Endothelial cell of umbilical vein (primary cell): ENCODE measurements at regions not wholly inside any gene's neighbourhood (a gene's known extent, or its start where the extent isn't known, plus 50 kb on each side); places are given as distances from the start of the nearest gene placed in this dataset.

Experiments
- BruUV-seq: library from RNA; stranded (reverse); fragments of 400-500 nt; replicated peaks from 2 replicates; lab custom pipeline; 2021; lab: Mats Ljungman, UMichigan
- CTCF ChIA-PET: fragments of 300-600, 350-600 bp; sonication (Branson Sonifier 250); formaldehyde crosslinking; loops from one replicate; lab custom pipeline; 2021; ENCODE audit warnings: antibody characterized with exemption, inconsistent platforms; lab: Charles Lee
- POLR2A ChIA-PET: fragments of 300-600, 350-600 bp; sonication (Branson Sonifier 250); formaldehyde crosslinking; loops from one replicate; lab custom pipeline; 2021; ENCODE audit warnings: antibody characterized with exemption, inconsistent platforms; lab: Charles Lee
- DNase-seq: peaks from one replicate; pipeline ENCODE4 v3.0.0-alpha.2; 2011; ENCODE audit warnings: low read depth, low spot score
- FAIRE-seq: peaks from 2 replicates; lab custom pipeline; 2011; peaks lifted over from hg19 to GRCh38; lab: Jason Lieb, UNC
- H2AFZ ChIP-seq: 2 replicates; pipeline ENCODE4 v1.6.0; 2012; ENCODE audit warnings: low read depth, low read length, control low read depth, inconsistent platforms
- H3K27ac ChIP-seq: 2 replicates; pipeline ENCODE4 v1.5.1; 2011; ENCODE audit warnings: low read depth, mild to moderate bottlenecking, control low read depth, low read length, moderate library complexity; ENCODE audit not compliant: insufficient read depth
- H3K27me3 ChIP-seq, 2 experiments: 2 replicates each; pipeline versions ENCODE4 v1.6.0 to v1.6.1; 2011; ENCODE audit warnings: low read length in 2 of 2, mixed read lengths in 1 of 2; ENCODE audit not compliant: control insufficient read depth in 2 of 2, insufficient read depth in 2 of 2
- H3K36me3 ChIP-seq, 2 experiments: 2 replicates in 1 of 2; 3 replicates in 1 of 2; pipeline ENCODE4 v1.5.1; 2011; ENCODE audit warnings: low read length in 2 of 2, mild to moderate bottlenecking in 1 of 2, moderate library complexity in 1 of 2; ENCODE audit not compliant: control insufficient read depth in 2 of 2, insufficient read depth in 2 of 2; ENCODE audit errors: extremely low read depth in 1 of 2
- H3K4me1 ChIP-seq: 3 replicates; pipeline ENCODE4 v1.5.1; 2011; ENCODE audit warnings: mild to moderate bottlenecking, low read length; ENCODE audit not compliant: control insufficient read depth, insufficient read depth; ENCODE audit errors: extremely low read depth
- H3K4me2 ChIP-seq: 2 replicates; pipeline ENCODE4 v1.6.1; 2011; ENCODE audit warnings: low read length, control low read depth, mixed read lengths; ENCODE audit not compliant: insufficient read depth
- H3K4me3 ChIP-seq, 3 experiments: fragments of 200-600 bp in 1 of 3; sonication (generic), shearing (Covaris generic) in 1 of 3; replicated peaks in 1 of 3; 2 replicates each; pipeline ENCODE4 v1.5.1; 2011 to 2016; ENCODE audit warnings: control low read depth in 3 of 3, low read length in 3 of 3, mild to moderate bottlenecking in 2 of 3, inconsistent platforms in 1 of 3, low read depth in 1 of 3, moderate library complexity in 1 of 3; ENCODE audit not compliant: insufficient read depth in 1 of 3
- H3K79me2 ChIP-seq: 2 replicates; pipeline ENCODE4 v1.6.0; 2012; ENCODE audit warnings: low read length, inconsistent platforms; ENCODE audit not compliant: control insufficient read depth, insufficient read depth
- H3K9ac ChIP-seq: replicated peaks from 2 replicates; pipeline ENCODE3; 2011; ENCODE audit warnings: low read length, control low read depth; ENCODE audit not compliant: insufficient read depth; ENCODE audit errors: extremely low read depth
- H3K9me1 ChIP-seq: replicated peaks from 3 replicates; pipeline ENCODE4 v1.6.0; 2011; ENCODE audit warnings: mild to moderate bottlenecking, low read length; ENCODE audit not compliant: control insufficient read depth, insufficient read depth; ENCODE audit errors: extremely low read depth
- H3K9me3 ChIP-seq: replicated peaks from 2 replicates; pipeline ENCODE4 v1.5.1; 2012; ENCODE audit warnings: low read length, inconsistent platforms; ENCODE audit not compliant: control insufficient read depth, insufficient read depth
- H4K20me1 ChIP-seq: replicated peaks from 2 replicates; pipeline ENCODE3; 2011; ENCODE audit warnings: mild to moderate bottlenecking, low read length; ENCODE audit not compliant: control insufficient read depth, insufficient read depth; ENCODE audit errors: extremely low read depth
- EZH2 ChIP-seq: IDR thresholded peaks from 2 replicates; pipeline ENCODE4 v1.6.1; 2012; ENCODE audit warnings: borderline replicate concordance, low read depth, mild to moderate bottlenecking, moderate library complexity, low read length, inconsistent platforms; ENCODE audit not compliant: severe bottlenecking
- FOS ChIP-seq: IDR thresholded peaks from 2 replicates; pipeline ENCODE4 v1.6.1; 2011; ENCODE audit warnings: mild to moderate bottlenecking, low read length, moderate library complexity, borderline replicate concordance; ENCODE audit not compliant: insufficient read depth
- GATA2 ChIP-seq: IDR thresholded peaks from 2 replicates; pipeline ENCODE4 v1.7.0; 2011; ENCODE audit warnings: low read depth, mild to moderate bottlenecking, moderate library complexity, mixed read lengths, low read length; ENCODE audit not compliant: insufficient read length, insufficient read depth
- POLR2A ChIP-seq: IDR thresholded peaks from 2 replicates; pipeline ENCODE4 v1.6.1; 2012; ENCODE audit warnings: low read depth, mild to moderate bottlenecking, control low read depth, low read length
- POLR2AphosphoS5 ChIP-seq: IDR thresholded peaks from 2 replicates; pipeline ENCODE4 v1.6.1; 2012; ENCODE audit warnings: low read depth, mild to moderate bottlenecking, control low read depth, low read length, moderate library complexity; ENCODE audit not compliant: insufficient read depth
- dilution Hi-C: fragments of 300-500 bp; cut with MboI; formaldehyde crosslinking; loops from one replicate; pipeline ENCODE4 v1.15.0; 2019; ENCODE audit warnings: low sequenced_read_pairs; ENCODE audit not compliant: extremely low pct_ligation_motif_present
- intact Hi-C: fragments of 100-400 bp; cut with micrococcal nuclease; formaldehyde crosslinking; loops from one replicate; pipeline ENCODE4 v1.10.0; 2022
- TF ChIP-seq, protein P1 (sequence below), 2 donors: IDR thresholded peaks; 1 replicate in 1 of 2; 2 replicates in 1 of 2; pipeline ENCODE4 v1.5.1; 2011; ENCODE audit warnings: low read length in 2 of 2, mild to moderate bottlenecking in 2 of 2, moderate library complexity in 2 of 2, control low read depth in 1 of 2, inconsistent platforms in 1 of 2, low read depth in 1 of 2; ENCODE audit not compliant: insufficient read depth in 1 of 2; ENCODE audit errors: extremely low read depth in 1 of 2
- TF ChIP-seq, protein P2 (sequence below): IDR thresholded peaks from 2 replicates; pipeline ENCODE4 v1.6.1; 2011; ENCODE audit not compliant: insufficient read depth, insufficient read length

DNA sequence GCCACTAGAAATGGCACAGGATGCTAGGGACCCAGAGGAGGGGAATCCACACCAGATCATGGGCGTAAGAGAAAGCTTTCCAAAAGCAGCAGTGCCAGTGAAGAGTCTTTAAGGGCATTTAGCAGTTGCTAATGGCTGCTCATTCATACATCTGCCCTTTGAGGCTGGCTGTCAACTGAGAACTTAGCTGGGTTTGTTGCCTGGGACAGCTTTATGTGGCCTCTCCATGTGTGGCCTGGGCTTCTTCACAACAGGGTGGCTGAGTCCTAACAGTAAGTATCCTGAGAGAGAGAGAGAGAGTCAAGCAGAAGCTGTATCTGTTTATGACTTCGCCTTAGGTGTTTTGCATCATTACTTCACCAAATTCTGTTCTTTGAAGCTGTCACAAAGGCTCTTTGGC lies 286.1 kb upstream of the KCNJ16 start:
- no peak overlapping the region for H3K9ac ChIP-seq
- H3K9me3 ChIP-seq, result no peaks in the 10 kb centered on the region
- CTCF ChIA-PET, result no interaction called here
- no peak overlapping the region for H2AFZ ChIP-seq
- H3K4me2 ChIP-seq, result no peak overlapping the region
- dilution Hi-C loops (no loop called here), intact Hi-C loops (no loop called here)
- H3K4me3 ChIP-seq, result no peak overlapping the region
- FAIRE-seq (no peak), DNase-seq (no peak)
- H3K36me3 ChIP-seq, result no peaks in the 10 kb centered on the region
- H3K27me3 ChIP-seq, result no peaks in the 10 kb centered on the region
- H3K79me2 ChIP-seq, result no peaks in the 10 kb centered on the region
- no peaks in the 10 kb centered on the region for H4K20me1 ChIP-seq
- POLR2A ChIA-PET, result no interaction called here
- H3K4me1 ChIP-seq, result no peaks in the 10 kb centered on the region
- TF ChIP-seq, protein P1, sequence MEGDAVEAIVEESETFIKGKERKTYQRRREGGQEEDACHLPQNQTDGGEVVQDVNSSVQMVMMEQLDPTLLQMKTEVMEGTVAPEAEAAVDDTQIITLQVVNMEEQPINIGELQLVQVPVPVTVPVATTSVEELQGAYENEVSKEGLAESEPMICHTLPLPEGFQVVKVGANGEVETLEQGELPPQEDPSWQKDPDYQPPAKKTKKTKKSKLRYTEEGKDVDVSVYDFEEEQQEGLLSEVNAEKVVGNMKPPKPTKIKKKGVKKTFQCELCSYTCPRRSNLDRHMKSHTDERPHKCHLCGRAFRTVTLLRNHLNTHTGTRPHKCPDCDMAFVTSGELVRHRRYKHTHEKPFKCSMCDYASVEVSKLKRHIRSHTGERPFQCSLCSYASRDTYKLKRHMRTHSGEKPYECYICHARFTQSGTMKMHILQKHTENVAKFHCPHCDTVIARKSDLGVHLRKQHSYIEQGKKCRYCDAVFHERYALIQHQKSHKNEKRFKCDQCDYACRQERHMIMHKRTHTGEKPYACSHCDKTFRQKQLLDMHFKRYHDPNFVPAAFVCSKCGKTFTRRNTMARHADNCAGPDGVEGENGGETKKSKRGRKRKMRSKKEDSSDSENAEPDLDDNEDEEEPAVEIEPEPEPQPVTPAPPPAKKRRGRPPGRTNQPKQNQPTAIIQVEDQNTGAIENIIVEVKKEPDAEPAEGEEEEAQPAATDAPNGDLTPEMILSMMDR (IDR thresholded peaks at IDR 0.05; ENCODE audit: extremely low read depth in 1 of 2, insufficient read depth in 1 of 2, low read depth in 1 of 2, low read length in 2 of 2), result no peak
- no peak for TF ChIP-seq FOS
- TF ChIP-seq POLR2AphosphoS5, result no peak
- TF ChIP-seq, protein P2, sequence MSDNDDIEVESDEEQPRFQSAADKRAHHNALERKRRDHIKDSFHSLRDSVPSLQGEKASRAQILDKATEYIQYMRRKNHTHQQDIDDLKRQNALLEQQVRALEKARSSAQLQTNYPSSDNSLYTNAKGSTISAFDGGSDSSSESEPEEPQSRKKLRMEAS, result no peak
- TF ChIP-seq GATA2, result no peak
- TF ChIP-seq EZH2, result no peak
- no peak for TF ChIP-seq POLR2A
- no peaks in the 10 kb centered on the region for H3K9me1 ChIP-seq
- H3K27ac ChIP-seq, result no peak overlapping the region
- no TSS peak for BruUV-seq
